K562 (cell line): ENCODE measurements at regions not wholly inside any gene's neighbourhood (a gene's known extent, or its start where the extent isn't known, plus 50 kb on each side); places are given as distances from the start of the nearest gene placed in this dataset.
A peak's percentile ranks its signal among the peaks of the same experiment; 100 is the strongest.

Experiments
- ARID1B ChIP-seq: fragments of 450-650 bp; IDR thresholded peaks from 2 replicates; pipeline ENCODE4 v1.6.1; 2016; ENCODE audit warnings: antibody characterized with exemption, mild to moderate bottlenecking, inconsistent platforms
- ATF1 ChIP-seq, 2 experiments: fragments of 450-650 bp in 1 of 2; IDR thresholded peaks; 2 replicates each; pipeline ENCODE4 v1.6.1; 2016; ENCODE audit warnings: missing compliant biosample characterization in 1 of 2, missing genetic modification characterization in 1 of 2
- CCNT2 ChIP-seq: IDR thresholded peaks from 2 replicates; pipeline ENCODE4 v1.6.1; 2011; ENCODE audit warnings: borderline replicate concordance, low read depth, mild to moderate bottlenecking, moderate library complexity, mixed read lengths, low read length; ENCODE audit not compliant: insufficient read length; ENCODE audit errors: extremely low read depth
- CREM ChIP-seq: IDR thresholded peaks from 2 replicates; pipeline ENCODE4 v1.6.1; 2014; ENCODE audit warnings: antibody characterized with exemption, low read depth
- DDX20 ChIP-seq: fragments of 450-650 bp; IDR thresholded peaks from 2 replicates; pipeline ENCODE4 v1.6.1; 2016; ENCODE audit warnings: missing genetic modification characterization, low read depth, mild to moderate bottlenecking, missing compliant biosample characterization, moderate library complexity
- ELF1 ChIP-seq: fragments of 200-800 bp; sonication (Bioruptor generic); IDR thresholded peaks from 2 replicates; pipeline ENCODE4 v1.6.1; 2016; ENCODE audit warnings: missing genetic modification characterization, missing compliant biosample characterization
- GTF2E2 ChIP-seq: fragments of 200-800 bp; sonication (Bioruptor generic); IDR thresholded peaks from 2 replicates; pipeline ENCODE4 v1.6.1; 2016; ENCODE audit warnings: missing genetic modification characterization, missing compliant biosample characterization
- HINFP ChIP-seq: fragments of 450-650 bp; conservative IDR thresholded peaks from 2 replicates; pipeline ENCODE4 v1.6.1; 2016; ENCODE audit warnings: missing genetic modification characterization, low read depth, mild to moderate bottlenecking, control low read depth, missing compliant biosample characterization
- KLF10 ChIP-seq: fragments of 250-450 bp; sonication (Bioruptor Pico); IDR thresholded peaks from 2 replicates; pipeline ENCODE4 v1.6.1; 2021; ENCODE audit warnings: matching md5 sums
- MAX ChIP-seq: sonication (generic); formaldehyde crosslinking; IDR thresholded peaks from 2 replicates; pipeline ENCODE4 v1.9.0; 2022; ENCODE audit warnings: mild to moderate bottlenecking, missing genetic modification reagents
- MCM3 ChIP-seq: fragments of 450-650 bp; IDR thresholded peaks from 2 replicates; pipeline ENCODE4 v1.6.1; 2016
- MECOM ChIP-seq: fragments of 250-450 bp; sonication (Bioruptor Pico); IDR thresholded peaks from 2 replicates; pipeline ENCODE4 v1.8.0; 2022; ENCODE audit warnings: inconsistent platforms
- NCOR1 ChIP-seq: fragments of 450-650 bp; IDR thresholded peaks from 2 replicates; pipeline ENCODE4 v1.6.1; 2016; ENCODE audit warnings: mild to moderate bottlenecking, moderate library complexity
- POU5F1 ChIP-seq: fragments of 150-350 bp; IDR thresholded peaks from 2 replicates; pipeline ENCODE4 v1.6.1; 2014; ENCODE audit warnings: borderline replicate concordance, low read length, low read depth, mild to moderate bottlenecking; ENCODE audit not compliant: partially characterized antibody
- PRMT5 ChIP-seq: sonication (generic); formaldehyde crosslinking; IDR thresholded peaks from 2 replicates; pipeline ENCODE4 v1.5.0; 2020; ENCODE audit warnings: missing genetic modification reagents
- PTRF ChIP-seq: fragments of 450-650 bp; IDR thresholded peaks from 2 replicates; pipeline ENCODE4 v1.6.1; 2016; ENCODE audit warnings: mild to moderate bottlenecking, missing genetic modification characterization, missing compliant biosample characterization
- RBM39 ChIP-seq: fragments of 200-400 bp; formaldehyde crosslinking; optimal IDR thresholded peaks from 2 replicates; pipeline ENCODE3; 2018; ENCODE audit warnings: low read depth, low read length
- SAFB2 ChIP-seq: fragments of 200-400 bp; formaldehyde crosslinking; IDR thresholded peaks from 2 replicates; pipeline ENCODE4 v1.6.1; 2018; ENCODE audit warnings: borderline replicate concordance, low read length, low read depth, moderate library complexity; ENCODE audit not compliant: severe bottlenecking
- SMAD4 ChIP-seq: fragments of 250-450 bp; sonication (Bioruptor Pico); conservative IDR thresholded peaks from 2 replicates; pipeline ENCODE4 v1.8.0; 2021; ENCODE audit warnings: inconsistent platforms, mild to moderate bottlenecking, moderate library complexity
- STAT5A ChIP-seq: IDR thresholded peaks from 2 replicates; pipeline ENCODE4 v1.6.1; 2012; ENCODE audit warnings: low read length, inconsistent platforms, borderline replicate concordance
- TRIM28 ChIP-seq: fragments of 450-650 bp; IDR thresholded peaks from 2 replicates; pipeline ENCODE4 v1.6.1; 2017
- ZMIZ1 ChIP-seq, 2 experiments: fragments of 150-350 bp in 1 of 2; IDR thresholded peaks; 2 replicates each; pipeline ENCODE4 v1.6.1; 2012 to 2016; ENCODE audit warnings: low read depth in 2 of 2, low read length in 2 of 2, mild to moderate bottlenecking in 1 of 2, moderate library complexity in 1 of 2
- ZNF197 ChIP-seq: fragments of 200-800 bp; sonication (Bioruptor generic); IDR thresholded peaks from 2 replicates; pipeline ENCODE4 v1.6.1; 2016; ENCODE audit warnings: low read depth, missing genetic modification characterization, missing compliant biosample characterization
- ZNF23 ChIP-seq: fragments of 250-450 bp; sonication (Bioruptor Pico); IDR thresholded peaks from 2 replicates; pipeline ENCODE4 v1.4.0; 2020; ENCODE audit warnings: mild to moderate bottlenecking
- ZNF431 ChIP-seq: sonication (generic); formaldehyde crosslinking; IDR thresholded peaks from 2 replicates; pipeline ENCODE4 v1.8.0; 2022; ENCODE audit warnings: mild to moderate bottlenecking, missing genetic modification reagents

GRCh38 chr12:93302331-93303229 lies 75.1 kb upstream of the NUDT4 start (continued):
- TF ChIP-seq SAFB2 (no peak), CREM (no peak), PTRF (tag) (peak; percentile 76), ZNF23 (CRISPR knock-in tag) (peak; percentile 55; the same call in 1 of the 2 replicates), ARID1B (peak; percentile 73), HINFP (peak; percentile 57; the same call in 1 of the 2 replicates), SMAD4 (CRISPR knock-in tag) (peak; percentile 73), DDX20 (tag) (peak; percentile 84), MAX (CRISPR knock-in tag) (no peak), ZNF431 (no peak), PRMT5 (CRISPR knock-in tag) (no peak), POU5F1 (no peak), CCNT2 (no peak), MCM3 (no peak), GTF2E2 (tag) (peak; percentile 35; the same call in 1 of the 2 replicates), NCOR1 (peak; percentile 46; the same call in 1 of the 2 replicates), ZNF197 (CRISPR knock-in tag) (peak; percentile 74; the same call in 1 of the 2 replicates), ZMIZ1 (IDR thresholded peaks at IDR 0.05; ENCODE audit: low read depth in 2 of 2, low read length in 2 of 2) (no peak), STAT5A (peak; percentile 76), KLF10 (CRISPR knock-in tag) (no peak), TRIM28 (no peak), MECOM (CRISPR knock-in tag) (peak; percentile 89), ATF1 (CRISPR knock-in tag; IDR thresholded peaks at IDR 0.05) (no peak), ATF1 (tag; IDR thresholded peaks at IDR 0.05) (peak; percentile 62), ELF1 (tag) (no peak), RBM39 (no peak)
